Thymus (tissue), 11 donors: ENCODE measurements at regions not wholly inside any gene's neighbourhood (a gene's known extent, or its start where the extent isn't known, plus 50 kb on each side); places are given as distances from the start of the nearest gene placed in this dataset.

Experiments used
- DNase-seq, 9 donors: peaks; one replicate each; pipeline ENCODE4 v3.0.0-alpha.2; 2013; ENCODE audit warnings: low spot score in 9 of 9, low read depth in 6 of 9, missing footprints in 1 of 9
- H3K27ac ChIP-seq, 2 donors: one replicate each; pipeline ENCODE4 v1.5.1; 2013; ENCODE audit warnings: control low read depth in 1 of 2, low read depth in 1 of 2, low read length in 1 of 2, mild to moderate bottlenecking in 1 of 2, moderate library complexity in 1 of 2
- H3K27me3 ChIP-seq, 2 donors: one replicate each; pipeline ENCODE4 v1.5.1; 2013; ENCODE audit warnings: low read length in 1 of 2; ENCODE audit not compliant: control insufficient read depth in 2 of 2, insufficient read depth in 1 of 2
- H3K36me3 ChIP-seq, 2 donors: one replicate each; pipeline ENCODE4 v1.5.1; 2013; ENCODE audit warnings: low read length in 1 of 2, mild to moderate bottlenecking in 1 of 2, moderate library complexity in 1 of 2; ENCODE audit not compliant: control insufficient read depth in 2 of 2, insufficient read depth in 2 of 2
- H3K4me1 ChIP-seq, 2 donors: one replicate each; pipeline ENCODE4 v1.5.1; 2013; ENCODE audit warnings: low read length in 2 of 2; ENCODE audit not compliant: control insufficient read depth in 2 of 2, insufficient read depth in 2 of 2
- H3K4me3 ChIP-seq, 2 donors: one replicate each; pipeline ENCODE4 v1.5.1; 2013; ENCODE audit warnings: low read length in 2 of 2, control low read depth in 1 of 2, mild to moderate bottlenecking in 1 of 2
- H3K9me3 ChIP-seq, 2 donors: one replicate each; pipeline ENCODE4 v1.5.1; 2013; ENCODE audit warnings: low read length in 1 of 2, mild to moderate bottlenecking in 1 of 2; ENCODE audit not compliant: control insufficient read depth in 2 of 2, insufficient read depth in 1 of 2
- WGBS: extraction: QIAGEN DNeasy Blood & Tissue Kit; methylation state at CpG from one replicate; pipeline ENCODE4 v1.1.7; 2013; 5-methylcytosine and 5-hydroxymethylcytosine counted together
- donor health status: healthy.

DNA sequence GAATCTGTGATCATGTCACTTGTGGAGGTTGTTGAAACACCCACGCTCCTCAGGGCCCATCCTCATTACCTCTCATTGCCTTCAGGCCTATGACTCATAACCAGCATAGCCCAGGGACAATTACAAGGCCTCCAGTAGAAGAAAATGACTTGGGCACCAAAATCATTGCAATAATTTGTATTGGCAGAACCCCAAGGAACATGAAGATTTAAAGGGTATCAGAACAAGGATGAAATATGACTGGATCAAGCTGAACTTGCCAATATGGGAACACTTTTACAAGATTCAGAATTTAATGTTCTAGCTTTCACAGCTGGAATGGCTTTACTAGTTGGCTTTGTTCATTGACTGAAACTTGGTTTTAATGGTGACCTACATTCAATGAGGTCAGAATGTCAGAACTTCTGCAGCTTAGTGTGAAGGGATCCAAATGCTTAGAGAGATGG lies 156.4 kb downstream of the COPS8 start:
- Histone ChIP-seq H3K27me3 (no peaks in the 10 kb centered on the region), H3K9me3 (no peaks in the 10 kb centered on the region), H3K36me3 (no peaks in the 10 kb centered on the region), H3K4me3 (no peak overlapping the region), H3K27ac (no peak overlapping the region), H3K4me1 (no peaks in the 10 kb centered on the region)
- 79% methylated on average over 1 of the region's 1 CpG for WGBS
- no peak for DNase-seq

DNA sequence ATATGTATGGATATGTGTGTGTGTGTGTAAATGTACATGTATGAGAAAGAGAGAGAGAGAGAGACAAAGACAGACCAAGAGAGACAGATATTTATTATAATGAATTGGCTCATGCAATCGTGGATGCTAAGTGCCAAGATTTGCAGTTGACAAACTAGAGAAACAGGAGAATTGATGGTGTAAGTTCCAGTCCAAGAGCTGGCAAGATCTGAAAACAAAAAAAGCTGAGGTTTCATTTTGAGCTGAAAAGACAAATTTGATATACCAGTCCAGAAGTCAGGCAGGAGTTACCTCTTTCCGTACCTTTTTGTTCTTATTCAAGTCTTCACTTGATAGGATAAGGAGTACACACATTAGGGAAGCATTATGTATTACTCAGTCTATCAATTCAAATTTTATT lies 157.8 kb downstream of the COPS8 start:
- Histone ChIP-seq H3K4me1 (no peaks in the 10 kb centered on the region), H3K4me3 (no peak overlapping the region), H3K36me3 (no peaks in the 10 kb centered on the region), H3K27me3 (no peaks in the 10 kb centered on the region), H3K27ac (no peak overlapping the region), H3K9me3 (no peaks in the 10 kb centered on the region)
- no peak for DNase-seq
- 88% methylated on average over 2 of the region's 2 CpGs for WGBS

DNA sequence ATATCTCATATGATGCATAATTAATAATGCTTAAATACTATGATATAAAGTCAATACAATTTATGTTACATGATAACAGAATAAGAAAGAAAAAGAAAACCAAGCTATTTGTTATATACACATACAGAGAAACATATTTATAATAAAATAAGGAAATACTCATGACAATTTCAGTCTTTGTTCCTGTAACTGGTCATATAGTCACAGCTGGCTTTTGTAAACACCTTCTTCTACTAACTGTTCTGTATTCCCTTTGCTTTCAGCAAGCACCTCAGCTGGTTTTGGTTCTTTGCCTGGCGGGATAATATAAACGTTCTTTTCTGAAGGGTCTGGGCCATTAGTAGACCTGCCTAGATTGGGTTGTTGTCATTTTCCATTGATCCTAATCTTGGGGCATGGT lies 158.5 kb downstream of the COPS8 start:
- Histone ChIP-seq H3K27ac (no peak overlapping the region), H3K36me3 (no peaks in the 10 kb centered on the region), H3K9me3 (no peaks in the 10 kb centered on the region), H3K4me3 (no peak overlapping the region), H3K27me3 (no peaks in the 10 kb centered on the region), H3K4me1 (no peaks in the 10 kb centered on the region)
- 86% methylated on average over 2 of the region's 2 CpGs for WGBS
- no peak for DNase-seq

DNA sequence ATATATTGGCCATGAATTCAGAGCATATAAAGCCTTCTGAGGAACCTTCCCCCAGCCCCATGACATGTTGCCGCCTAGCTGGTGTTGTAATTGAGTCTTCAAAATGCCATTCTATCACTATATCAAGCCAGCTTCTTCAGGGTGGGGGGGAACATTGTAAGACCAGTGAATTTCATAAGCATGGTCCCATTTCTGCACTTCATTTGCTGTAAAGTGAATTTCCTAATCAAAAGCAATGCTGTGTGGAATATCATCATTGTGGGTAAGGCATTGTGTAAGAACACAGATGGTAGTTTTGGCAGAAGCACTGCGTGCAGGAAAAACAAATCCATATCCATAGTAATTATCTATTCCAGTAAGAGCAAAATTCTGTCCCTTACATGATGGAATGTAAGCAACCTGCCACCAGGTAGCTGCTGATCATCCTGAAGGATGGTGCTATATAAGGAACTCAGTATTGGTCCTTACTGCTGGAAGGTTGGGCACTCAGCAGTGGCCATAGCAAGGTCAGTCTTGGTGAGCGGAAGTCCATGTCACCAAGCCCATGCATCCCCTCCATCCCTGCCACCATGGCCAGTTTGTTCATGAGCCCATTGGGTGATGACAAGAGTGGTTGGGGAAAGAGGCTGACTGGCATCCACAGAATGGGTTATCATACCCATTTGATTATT lies 159.4 kb downstream of the COPS8 start:
- H3K4me3 ChIP-seq: no peak overlapping the region
- no peaks in the 10 kb centered on the region for H3K9me3 ChIP-seq
- 95% methylated on average over 3 of the region's 3 CpGs for WGBS
- no peak overlapping the region for H3K27ac ChIP-seq
- H3K27me3 ChIP-seq: no peaks in the 10 kb centered on the region
- H3K36me3 ChIP-seq: no peaks in the 10 kb centered on the region
- DNase-seq: no peak
- no peaks in the 10 kb centered on the region for H3K4me1 ChIP-seq

DNA sequence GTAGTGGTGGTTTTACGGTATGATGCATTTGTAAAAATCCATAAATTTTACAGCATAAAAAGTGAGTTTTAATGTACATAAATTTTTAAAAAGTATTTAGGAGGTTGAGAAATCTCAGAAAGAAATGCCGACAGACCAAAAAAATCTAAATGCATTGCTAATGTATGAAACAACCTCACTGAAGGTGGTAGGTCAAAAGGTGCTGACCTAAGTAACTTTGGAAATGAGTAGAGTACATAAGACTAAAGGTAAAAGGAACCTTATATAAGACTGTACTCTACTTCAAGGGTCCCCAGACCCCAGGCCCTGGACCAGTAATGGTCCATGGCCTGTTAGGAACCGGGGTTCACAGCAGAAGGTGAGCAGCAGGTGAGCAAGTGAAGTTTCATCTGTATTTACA lies 163.4 kb downstream of the COL6A3 start:
- Histone ChIP-seq H3K4me3 (no peak overlapping the region), H3K4me1 (no peaks in the 10 kb centered on the region), H3K36me3 (no peaks in the 10 kb centered on the region), H3K27me3 (no peaks in the 10 kb centered on the region), H3K27ac (no peak overlapping the region), H3K9me3 (no peaks in the 10 kb centered on the region)
- WGBS: 93% methylated on average over 3 of the region's 3 CpGs
- no peak for DNase-seq

DNA sequence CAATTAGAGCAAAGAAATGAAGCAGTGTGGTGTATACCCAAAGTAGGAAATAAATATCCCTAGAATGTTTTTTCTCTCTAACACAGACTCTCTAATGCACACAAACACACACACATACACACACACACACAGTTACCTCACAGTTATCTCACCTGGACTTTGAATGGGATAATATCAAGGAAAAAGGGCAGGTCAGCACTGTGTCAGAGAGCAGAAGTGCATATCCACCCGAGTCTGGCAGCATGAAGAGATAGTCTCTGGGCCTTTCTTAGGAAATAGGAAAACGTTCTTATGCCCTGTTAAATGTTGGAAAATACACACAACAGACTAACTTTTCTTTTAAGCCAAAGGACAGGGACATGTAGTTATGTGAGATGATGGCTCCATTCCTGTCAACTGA lies 162.0 kb downstream of the COL6A3 start:
- Histone ChIP-seq H3K27ac (no peak overlapping the region), H3K4me1 (no peaks in the 10 kb centered on the region), H3K4me3 (no peak overlapping the region), H3K36me3 (no peaks in the 10 kb centered on the region), H3K27me3 (no peaks in the 10 kb centered on the region), H3K9me3 (no peaks in the 10 kb centered on the region)
- DNase-seq: no peak
- 91% methylated on average over 2 of the region's 2 CpGs for WGBS

DNA sequence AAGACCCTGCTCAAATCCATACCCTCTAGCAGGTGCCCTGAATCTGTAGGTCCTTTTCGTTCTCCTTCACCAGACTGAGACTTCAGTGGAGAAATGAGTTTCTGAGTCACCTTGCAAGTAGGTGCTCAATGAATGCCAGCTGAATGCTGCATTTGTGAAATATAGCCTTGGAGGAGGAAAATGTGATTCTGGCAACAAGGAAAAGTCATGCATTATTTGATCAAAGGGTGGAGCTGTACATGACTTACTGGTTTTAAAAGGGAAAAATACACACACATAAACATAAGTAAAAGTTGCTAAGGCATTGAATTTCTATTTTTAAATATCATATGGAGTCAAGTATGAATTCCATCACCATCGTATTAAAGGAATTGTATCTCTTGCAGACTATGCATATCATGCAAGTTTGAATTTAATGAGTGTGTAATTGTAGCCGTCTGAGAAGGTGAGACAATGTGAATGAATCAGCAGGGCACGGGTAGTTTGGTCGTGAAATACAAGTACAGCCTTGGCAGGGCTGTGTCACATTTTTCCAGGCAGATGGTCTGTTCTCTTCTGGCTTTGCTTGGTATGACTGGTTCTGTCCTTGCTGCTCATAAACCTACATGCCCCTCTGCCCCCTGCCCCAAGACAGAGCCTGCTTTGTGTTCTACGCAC lies 160.8 kb downstream of the COL6A3 start:
- H3K4me3 ChIP-seq: no peak overlapping the region
- no peak overlapping the region for H3K27ac ChIP-seq
- H3K27me3 ChIP-seq: no peaks in the 10 kb centered on the region
- 95% methylated on average over 6 of the region's 6 CpGs for WGBS
- no peaks in the 10 kb centered on the region for H3K36me3 ChIP-seq
- no peaks in the 10 kb centered on the region for H3K4me1 ChIP-seq
- no peak for DNase-seq
- no peaks in the 10 kb centered on the region for H3K9me3 ChIP-seq

DNA sequence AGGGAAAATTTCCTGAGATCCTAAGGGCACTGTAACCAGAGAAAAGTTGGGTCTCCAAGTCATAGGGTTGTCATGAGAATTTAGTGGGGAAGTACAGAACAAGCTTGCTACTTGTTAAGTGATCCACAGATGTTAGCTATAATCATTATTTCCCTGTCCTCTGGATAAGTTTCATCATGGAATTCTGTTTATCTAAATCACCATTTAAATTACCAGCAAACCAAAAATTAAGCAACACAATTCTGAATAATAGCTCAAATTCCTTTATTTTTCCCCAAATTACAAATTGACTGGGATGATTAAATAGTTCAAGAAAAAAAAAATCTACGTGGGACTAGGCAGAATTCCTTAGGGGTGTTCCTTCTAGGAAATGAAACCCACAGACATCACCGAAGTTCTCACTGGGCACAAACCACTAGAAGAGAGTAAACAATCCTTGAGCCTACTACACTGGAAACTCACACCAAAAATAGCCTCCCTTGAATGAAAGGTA lies 159.5 kb downstream of the COL6A3 start:
- no peak for DNase-seq
- WGBS: 81% methylated on average over 2 of the region's 2 CpGs
- Histone ChIP-seq H3K4me3 (no peak overlapping the region), H3K4me1 (no peaks in the 10 kb centered on the region), H3K27ac (no peak overlapping the region), H3K9me3 (no peaks in the 10 kb centered on the region), H3K27me3 (no peaks in the 10 kb centered on the region), H3K36me3 (no peaks in the 10 kb centered on the region)

DNA sequence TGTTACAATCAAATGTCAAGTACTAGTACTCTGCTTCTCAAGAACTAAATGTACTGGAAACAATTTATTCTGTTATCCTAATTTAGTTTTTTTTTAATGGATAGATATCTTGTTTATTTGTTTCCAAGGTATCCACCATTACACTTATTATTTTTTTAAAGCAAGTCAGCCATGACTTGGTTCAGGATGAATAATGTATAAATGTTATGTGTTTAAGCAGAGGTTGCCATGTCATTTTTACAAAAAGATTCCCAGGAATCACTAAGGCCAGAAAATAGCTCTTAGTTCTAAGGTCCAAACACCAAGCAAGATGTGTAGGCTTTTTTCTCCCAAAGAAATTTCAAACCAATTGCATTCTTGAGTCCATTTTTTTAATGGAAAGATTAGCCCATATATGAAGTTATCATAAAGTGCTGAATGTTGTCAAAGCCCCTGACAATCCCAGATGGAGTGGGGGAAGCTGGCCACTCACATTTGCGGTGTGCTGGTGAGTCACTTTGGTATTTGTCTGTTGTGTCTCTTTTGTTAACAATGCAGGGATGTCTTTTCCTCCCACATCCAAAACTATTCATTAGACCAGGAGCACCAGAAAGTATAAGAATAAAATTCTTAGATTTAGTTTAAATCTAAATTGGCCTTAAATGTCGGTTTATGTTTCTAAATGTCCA lies 158.9 kb downstream of the COL6A3 start:
- Histone ChIP-seq H3K4me1 (no peaks in the 10 kb centered on the region), H3K27ac (no peak overlapping the region), H3K4me3 (no peak overlapping the region), H3K9me3 (no peaks in the 10 kb centered on the region), H3K36me3 (no peaks in the 10 kb centered on the region), H3K27me3 (no peaks in the 10 kb centered on the region)
- DNase-seq: no peak
- 93% methylated on average over 2 of the region's 2 CpGs for WGBS
